GM12891 (cell line): ENCODE measurements at regions not wholly inside any gene's neighbourhood (a gene's known extent, or its start where the extent isn't known, plus 50 kb on each side); places are given as distances from the start of the nearest gene placed in this dataset.

Experiments used
- PAX5 ChIP-seq: IDR thresholded peaks from 2 replicates; pipeline ENCODE4 v1.6.1; 2011; ENCODE audit warnings: low read length, moderate library complexity, mild to moderate bottlenecking; ENCODE audit not compliant: insufficient read depth, severe bottlenecking
- POLR2A ChIP-seq: IDR thresholded peaks from 2 replicates; pipeline ENCODE4 v1.6.1; 2011; ENCODE audit warnings: low read depth, low read length, control low read depth
- POLR2AphosphoS5 ChIP-seq: IDR thresholded peaks from 2 replicates; pipeline ENCODE4 v1.6.1; 2011; ENCODE audit warnings: low read depth, low read length, control low read depth
- POU2F2 ChIP-seq: IDR thresholded peaks from 2 replicates; pipeline ENCODE4 v1.6.1; 2011; ENCODE audit warnings: low read depth, mild to moderate bottlenecking, control low read depth, low read length, moderate library complexity
- SPI1 ChIP-seq: IDR thresholded peaks from 2 replicates; pipeline ENCODE4 v1.6.1; 2011; ENCODE audit warnings: low read depth, low read length, control low read depth
- TAF1 ChIP-seq: IDR thresholded peaks from 2 replicates; pipeline ENCODE4 v1.6.1; 2011; ENCODE audit warnings: low read depth, low read length, control low read depth

DNA sequence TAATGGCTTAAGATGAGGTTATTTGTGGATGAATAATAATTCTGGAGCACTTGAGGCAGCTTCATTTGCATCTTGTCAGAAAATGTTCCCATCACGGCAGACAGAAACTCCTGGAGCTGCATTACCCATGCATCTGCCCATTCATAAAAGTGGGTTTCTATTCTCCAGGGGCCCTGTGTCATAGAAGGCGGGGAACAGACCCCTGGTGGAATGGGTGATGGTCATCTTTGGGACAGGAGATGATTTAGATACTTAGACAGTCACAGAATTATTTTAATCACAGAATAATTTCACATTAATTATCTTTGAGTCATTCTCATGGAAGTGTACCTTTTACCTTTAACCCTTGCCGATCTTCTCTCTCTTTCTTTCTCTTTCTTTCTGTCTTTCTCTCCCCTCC is 980.7 kb upstream of the TMEM132C start:
- no peak for TF ChIP-seq POLR2A
- TF ChIP-seq POLR2AphosphoS5 = no peak
- TF ChIP-seq TAF1 = no peak
- TF ChIP-seq POU2F2 = no peak
- TF ChIP-seq PAX5 = no peak
- no peak for TF ChIP-seq SPI1
